HepG2 (cell line): ENCODE measurements at regions not wholly inside any gene's neighbourhood (a gene's known extent, or its start where the extent isn't known, plus 50 kb on each side); places are given as distances from the start of the nearest gene placed in this dataset.
"Not testable (repeated sequence)": the region's sequence is repeated elsewhere in the genome, so short reads cannot be mapped to it uniquely, and the experiment has no call there.

ENCODE experiments used
- ATAC-seq: fragments of 200-7000 bp; cut with Tn5 transposase; 3 replicates; pipeline ENCODE4 v1.9.1; 2020; ENCODE audit warnings: mild to moderate bottlenecking, moderate library complexity
- BruUV-seq: library from RNA; stranded (reverse); fragments of 400-500 nt; replicated peaks from 2 replicates; lab custom pipeline; 2021; lab: Mats Ljungman, UMichigan
- CTCF ChIA-PET: fragments of 300-600 bp; formaldehyde crosslinking; extraction: SDS; loops from one replicate; lab custom pipeline; 2021; ENCODE audit warnings: low total read pairs, inconsistent platforms, low intra/inter-chr PET ratio; lab: Yijun Ruan, JAX
- POLR2A ChIA-PET: fragments of 350-600 bp; sonication (Branson Sonifier 250); formaldehyde crosslinking; loops from one replicate; lab custom pipeline; 2020; ENCODE audit warnings: antibody characterized with exemption, inconsistent platforms; lab: Yijun Ruan, JAX
- DNase-seq: peaks from one replicate; pipeline ENCODE4 v3.0.0-alpha.2; 2015; ENCODE audit warnings: low spot score
- FAIRE-seq: peaks from 3 replicates; lab custom pipeline; 2011; peaks lifted over from hg19 to GRCh38; lab: Jason Lieb, UNC
- H2AFZ ChIP-seq: one replicate; pipeline ENCODE4 v1.6.1; 2011; ENCODE audit warnings: low read length, inconsistent platforms
- H3K27ac ChIP-seq: fragments of 300-600 bp; 3 replicates; pipeline ENCODE4 v1.8.0; 2011; ENCODE audit warnings: mixed run types, mild to moderate bottlenecking, mixed read lengths, low read length, inconsistent platforms; ENCODE audit not compliant: insufficient read depth; ENCODE audit errors: extremely low read length
- H3K27me3 ChIP-seq, 2 experiments: fragments of 200-600 bp in 1 of 2; 2 replicates in 1 of 2; 3 replicates in 1 of 2; pipeline versions ENCODE4 v1.6.0 to v1.8.0; 2011; ENCODE audit warnings: low read length in 2 of 2, mild to moderate bottlenecking in 2 of 2, moderate library complexity in 2 of 2, inconsistent platforms in 1 of 2; ENCODE audit not compliant: insufficient read depth in 2 of 2, control insufficient read depth in 1 of 2
- H3K36me3 ChIP-seq, 2 experiments: fragments of 200-600 bp in 1 of 2; replicated peaks in 1 of 2; 2 replicates in 1 of 2; 3 replicates in 1 of 2; pipeline versions ENCODE4 v1.5.1 to v1.8.0; 2011; ENCODE audit warnings: low read length in 2 of 2, inconsistent platforms in 1 of 2; ENCODE audit not compliant: insufficient read depth in 2 of 2, control insufficient read depth in 1 of 2
- H3K4me1 ChIP-seq: 2 replicates; pipeline ENCODE4 v1.5.1; 2012; ENCODE audit warnings: low read length, inconsistent platforms; ENCODE audit not compliant: insufficient read depth
- H3K4me2 ChIP-seq: 2 replicates; pipeline ENCODE4 v1.6.0; 2011; ENCODE audit warnings: low read depth, low read length, inconsistent platforms
- H3K4me3 ChIP-seq, 3 experiments: fragments of 200-600 bp in 1 of 3; sonication (generic), shearing (Covaris generic) in 1 of 3; replicated peaks in 1 of 3; 2 replicates each; pipeline ENCODE4 v1.5.1; 2011 to 2016; ENCODE audit warnings: low read length in 3 of 3, inconsistent platforms in 2 of 3, low read depth in 2 of 3, mild to moderate bottlenecking in 2 of 3, control low read depth in 1 of 3, mixed read lengths in 1 of 3; ENCODE audit not compliant: insufficient read depth in 1 of 3
- H3K79me2 ChIP-seq: one replicate; pipeline ENCODE4 v1.6.1; 2011; ENCODE audit warnings: low read length, inconsistent platforms; ENCODE audit not compliant: insufficient read depth
- H3K9ac ChIP-seq: 2 replicates; pipeline ENCODE4 v1.6.0; 2011; ENCODE audit warnings: mild to moderate bottlenecking, low read depth, low read length, inconsistent platforms; ENCODE audit not compliant: insufficient read depth
- H3K9me3 ChIP-seq: 2 replicates; pipeline ENCODE4 v1.5.1; 2012; ENCODE audit warnings: mild to moderate bottlenecking, low read length
- H4K20me1 ChIP-seq: 2 replicates; pipeline ENCODE4 v1.6.0; 2011; ENCODE audit warnings: inconsistent platforms, mild to moderate bottlenecking, low read length, moderate library complexity; ENCODE audit not compliant: insufficient read depth
- ADNP ChIP-seq: sonication (generic); formaldehyde crosslinking; IDR thresholded peaks from 2 replicates; pipeline ENCODE4 v1.4.0; 2020; ENCODE audit warnings: missing genetic modification reagents
- FOXC1 ChIP-seq: sonication (generic); formaldehyde crosslinking; IDR thresholded peaks from 2 replicates; pipeline ENCODE4 v1.8.0; 2022; ENCODE audit warnings: mild to moderate bottlenecking, missing genetic modification reagents, borderline replicate concordance
- FOXK2 ChIP-seq: fragments of 450-650 bp; IDR thresholded peaks from 2 replicates; pipeline ENCODE4 v1.6.1; 2016
- HOXA7 ChIP-seq: sonication (generic); formaldehyde crosslinking; IDR thresholded peaks from 2 replicates; pipeline ENCODE4 v1.8.1; 2022; ENCODE audit warnings: mild to moderate bottlenecking, missing genetic modification reagents, moderate library complexity
- SRSF1 ChIP-seq: fragments of 200-400 bp; formaldehyde crosslinking; optimal IDR thresholded peaks from 2 replicates; pipeline ENCODE3; 2017; ENCODE audit warnings: mild to moderate bottlenecking, low read depth, low read length, moderate library complexity
- TFDP1 ChIP-seq: IDR thresholded peaks from 2 replicates; pipeline ENCODE4 v1.6.1; 2016; ENCODE audit warnings: missing compliant biosample characterization, missing genetic modification reagents, borderline replicate concordance
- TP53 ChIP-seq: sonication (generic); formaldehyde crosslinking; conservative IDR thresholded peaks from 2 replicates; pipeline ENCODE4 v1.4.0; 2020; ENCODE audit warnings: missing genetic modification reagents
- ZC3H13 ChIP-seq: sonication (generic); formaldehyde crosslinking; IDR thresholded peaks from 2 replicates; pipeline ENCODE4 v1.8.1; 2023; ENCODE audit warnings: mild to moderate bottlenecking, missing genetic modification reagents, moderate library complexity
- ZNF136 ChIP-seq: sonication (generic); formaldehyde crosslinking; IDR thresholded peaks from 2 replicates; pipeline ENCODE4 v1.8.1; 2022; ENCODE audit warnings: low read depth, mild to moderate bottlenecking, moderate library complexity, missing genetic modification reagents
- ZNF598 ChIP-seq: sonication (generic); formaldehyde crosslinking; IDR thresholded peaks from 2 replicates; pipeline ENCODE4 v1.5.1; 2020; ENCODE audit warnings: mild to moderate bottlenecking, missing genetic modification reagents, borderline replicate concordance
- ZNF761 ChIP-seq: sonication (generic); formaldehyde crosslinking; conservative IDR thresholded peaks from 2 replicates; pipeline ENCODE4 v1.4.0; 2020; ENCODE audit warnings: mild to moderate bottlenecking, missing genetic modification reagents
- WGBS: methylation state at CpG from one replicate; pipeline ENCODE4 v1.1.6; 2017; ENCODE audit warnings: low lambda C conversion rate; 5-methylcytosine and 5-hydroxymethylcytosine counted together
- in situ Hi-C: cut with HindIII; loops from 2 replicates; pipeline ENCODE4 v1.10.0; 2017; ENCODE audit warnings: low pct_unique_long_range_greater_than_20kb; ENCODE audit not compliant: extremely low pct_ligation_motif_present
- intact Hi-C: fragments of 100-400 bp; cut with micrococcal nuclease; formaldehyde crosslinking; loops from one replicate; pipeline ENCODE4 v1.10.0; 2022; ENCODE audit not compliant: unreplicated experiment
- TF ChIP-seq, protein P1 (sequence below): sonication (generic); formaldehyde crosslinking; IDR thresholded peaks from 2 replicates; pipeline ENCODE4 v1.8.0; 2022; ENCODE audit warnings: missing genetic modification reagents, mild to moderate bottlenecking, moderate library complexity, borderline replicate concordance
- TF ChIP-seq, protein P2 (sequence below): sonication (generic); formaldehyde crosslinking; IDR thresholded peaks from 2 replicates; pipeline ENCODE4 v1.5.1; 2020; ENCODE audit warnings: missing genetic modification reagents, mild to moderate bottlenecking, borderline replicate concordance

DNA sequence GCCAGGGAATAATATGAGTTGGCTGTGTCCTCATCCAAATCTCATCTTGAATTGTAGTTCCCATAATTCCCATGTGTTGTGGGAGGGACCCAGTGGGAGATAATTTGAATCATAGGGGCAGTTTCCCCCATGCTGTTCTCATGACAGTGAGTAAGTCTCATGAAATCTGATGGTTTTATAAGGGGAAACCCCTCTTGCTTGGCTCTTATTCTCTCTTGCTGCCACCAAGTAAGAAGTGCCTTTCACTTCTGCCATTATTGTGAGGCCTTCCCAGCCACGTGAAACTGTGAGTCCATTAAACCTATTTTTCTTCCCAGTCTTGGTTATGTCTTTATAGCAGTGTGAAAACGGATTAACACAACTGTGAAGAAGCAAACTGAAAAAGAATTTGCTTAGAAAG, 80.1 kb downstream of the CMAS start:
- in situ Hi-C loops, FAIRE-seq, BruUV-seq, H3K9ac ChIP-seq, ATAC-seq, DNase-seq, H3K27ac ChIP-seq, H4K20me1 ChIP-seq, H3K4me1 ChIP-seq, intact Hi-C loops, H3K36me3 ChIP-seq, POLR2A ChIA-PET, H2AFZ ChIP-seq, CTCF ChIA-PET, H3K79me2 ChIP-seq, H3K4me3 ChIP-seq, H3K4me2 ChIP-seq, H3K27me3 ChIP-seq: not testable (repeated sequence)
- peaks cover 11% of the 10 kb centered on the region; the same call in 1 of the 2 replicates for H3K9me3 ChIP-seq
- WGBS = 2% methylated on average over 2 of the region's 2 CpGs

GRCh38 chr12:22126758-22127157, 80.7 kb downstream of the CMAS start:
- Histone ChIP-seq H3K9me3 (peaks cover 11% of the 10 kb centered on the region; the same call in 1 of the 2 replicates), H3K9ac (no peak overlapping the region), H3K27ac (no peak overlapping the region), H3K4me1 (no peaks in the 10 kb centered on the region), H3K4me2 (no peak overlapping the region), H3K79me2 (no peaks in the 10 kb centered on the region), H2AFZ (no peak overlapping the region), H3K27me3 (no peaks in the 10 kb centered on the region; a peak in 1 of 5 replicates), H3K4me3 (no peak overlapping the region), H4K20me1 (no peaks in the 10 kb centered on the region), H3K36me3 (no peaks in the 10 kb centered on the region)
- whole genome bisulfite sequencing = 0% methylated on average over 1 of the region's 1 CpG
- POLR2A ChIA-PET = no interaction called here
- FAIRE-seq (no peak), ATAC-seq (no peak), DNase-seq (no peak)
- CTCF ChIA-PET = no interaction called here
- no TSS peak for BruUV-seq
- intact Hi-C loops = no loop called here
- in situ Hi-C loops = no loop called here
- TF ChIP-seq HOXA7 (CRISPR knock-in tag) (no peak), TP53 (no peak), SRSF1 (no peak), ZNF598 (CRISPR knock-in tag) (no peak), ZNF136 (CRISPR knock-in tag) (no peak), ZC3H13 (CRISPR knock-in tag) (no peak), FOXK2 (no peak), FOXC1 (no peak), TFDP1 (CRISPR knock-in tag) (no peak), ADNP (CRISPR knock-in tag) (no peak), ZNF761 (no peak)
- TF ChIP-seq, protein P1, sequence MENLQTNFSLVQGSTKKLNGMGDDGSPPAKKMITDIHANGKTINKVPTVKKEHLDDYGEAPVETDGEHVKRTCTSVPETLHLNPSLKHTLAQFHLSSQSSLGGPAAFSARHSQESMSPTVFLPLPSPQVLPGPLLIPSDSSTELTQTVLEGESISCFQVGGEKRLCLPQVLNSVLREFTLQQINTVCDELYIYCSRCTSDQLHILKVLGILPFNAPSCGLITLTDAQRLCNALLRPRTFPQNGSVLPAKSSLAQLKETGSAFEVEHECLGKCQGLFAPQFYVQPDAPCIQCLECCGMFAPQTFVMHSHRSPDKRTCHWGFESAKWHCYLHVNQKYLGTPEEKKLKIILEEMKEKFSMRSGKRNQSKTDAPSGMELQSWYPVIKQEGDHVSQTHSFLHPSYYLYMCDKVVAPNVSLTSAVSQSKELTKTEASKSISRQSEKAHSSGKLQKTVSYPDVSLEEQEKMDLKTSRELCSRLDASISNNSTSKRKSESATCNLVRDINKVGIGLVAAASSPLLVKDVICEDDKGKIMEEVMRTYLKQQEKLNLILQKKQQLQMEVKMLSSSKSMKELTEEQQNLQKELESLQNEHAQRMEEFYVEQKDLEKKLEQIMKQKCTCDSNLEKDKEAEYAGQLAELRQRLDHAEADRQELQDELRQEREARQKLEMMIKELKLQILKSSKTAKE (CRISPR knock-in tag) = no peak
- TF ChIP-seq, protein P2, sequence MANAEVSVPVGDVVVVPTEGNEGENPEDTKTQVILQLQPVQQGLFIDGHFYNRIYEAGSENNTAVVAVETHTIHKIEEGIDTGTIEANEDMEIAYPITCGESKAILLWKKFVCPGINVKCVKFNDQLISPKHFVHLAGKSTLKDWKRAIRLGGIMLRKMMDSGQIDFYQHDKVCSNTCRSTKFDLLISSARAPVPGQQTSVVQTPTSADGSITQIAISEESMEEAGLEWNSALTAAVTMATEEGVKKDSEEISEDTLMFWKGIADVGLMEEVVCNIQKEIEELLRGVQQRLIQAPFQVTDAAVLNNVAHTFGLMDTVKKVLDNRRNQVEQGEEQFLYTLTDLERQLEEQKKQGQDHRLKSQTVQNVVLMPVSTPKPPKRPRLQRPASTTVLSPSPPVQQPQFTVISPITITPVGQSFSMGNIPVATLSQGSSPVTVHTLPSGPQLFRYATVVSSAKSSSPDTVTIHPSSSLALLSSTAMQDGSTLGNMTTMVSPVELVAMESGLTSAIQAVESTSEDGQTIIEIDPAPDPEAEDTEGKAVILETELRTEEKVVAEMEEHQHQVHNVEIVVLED = no peak
